ENCODE measurements at regions not wholly inside any gene's neighbourhood (a gene's known extent, or its start where the extent isn't known, plus 50 kb on each side); places are given as distances from the start of the nearest gene placed in this dataset.

GRCh38 chr1:80218112-80218511, 1211.6 kb upstream of the ADGRL4 start:
- no peak for DNase-seq
- 19% methylated on average over 2 of the region's 2 CpGs for WGBS (ENCODE audit: insufficient coverage, low coverage, low lambda C conversion rate, missing lambda C conversion rate)
- H3K36me3 ChIP-seq: no peaks in the 10 kb centered on the region
- ATAC-seq: peak; percentile 93 to 95 (median 94)
- intact Hi-C loops (cut with DNase I): no loop called here
- no peak overlapping the region for H3K27ac ChIP-seq
- TF ChIP-seq CTCF (IDR thresholded peaks at IDR 0.05) (peak; percentile 59 to 70 (median 66)), POLR2A (IDR thresholded peaks at IDR 0.05) (no peak)
- H3K9me3 ChIP-seq: no peaks in the 10 kb centered on the region
- no peaks in the 10 kb centered on the region for H3K27me3 ChIP-seq
- peaks cover 0 to 5% (median 2%) of the 10 kb centered on the region in 4 donors for H3K4me1 ChIP-seq
- no peak overlapping the region for H3K4me3 ChIP-seq

- WGBS (ENCODE audit: insufficient coverage, low coverage, low lambda C conversion rate, missing lambda C conversion rate): 8% methylated on average over 4 of the region's 4 CpGs
- DNase-seq (peak in 1 of 3 donors; percentile 47), ATAC-seq (peak; percentile 93 to 97 (median 94))
- no peaks in the 10 kb centered on the region for H3K27me3 ChIP-seq
- H3K27ac ChIP-seq: no peak overlapping the region
- peaks cover 0 to 5% (median 2%) of the 10 kb centered on the region in 4 donors for H3K4me1 ChIP-seq
- no peaks in the 10 kb centered on the region for H3K9me3 ChIP-seq
- H3K4me3 ChIP-seq: no peak overlapping the region
- intact Hi-C loops (cut with DNase I): no loop called here
- H3K36me3 ChIP-seq: no peaks in the 10 kb centered on the region
- peak; percentile 62 to 69 (median 66) for TF ChIP-seq CTCF (IDR thresholded peaks at IDR 0.05)
- no peak for TF ChIP-seq POLR2A (IDR thresholded peaks at IDR 0.05)
Measured at GRCh38 chr1:80217377-80217986, 1211.0 kb upstream of the ADGRL4 start.

DNA sequence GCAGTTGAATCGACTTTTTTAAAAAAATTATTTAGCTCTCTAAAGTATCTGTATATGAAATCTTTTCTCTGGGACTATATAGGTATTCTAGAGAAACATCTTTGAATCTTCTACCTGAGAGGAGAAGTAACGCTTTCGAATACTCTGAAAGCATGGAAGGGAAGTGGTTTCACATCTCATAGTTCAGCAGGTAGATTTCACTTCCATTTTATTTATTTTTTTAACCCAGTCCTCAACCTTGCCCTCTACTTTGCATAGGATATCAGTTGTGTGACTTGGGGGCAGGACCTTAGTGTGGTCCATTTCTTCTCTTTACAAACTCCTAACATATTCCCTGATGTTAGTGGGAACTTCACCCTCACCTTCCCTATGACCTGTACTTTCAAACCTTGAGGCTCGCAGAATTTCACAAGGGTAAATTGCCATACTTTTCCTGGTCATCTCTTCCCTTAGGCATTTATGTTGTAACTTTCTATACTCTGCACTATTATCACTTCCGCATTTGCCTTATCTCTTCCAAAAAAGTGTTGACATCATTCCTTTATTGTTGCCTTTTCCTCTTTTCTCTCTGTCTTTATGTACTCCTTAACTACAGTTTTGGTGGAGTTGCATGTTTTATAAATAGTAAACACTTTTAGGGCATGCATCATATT, 1208.5 kb upstream of the ADGRL4 start:
- ATAC-seq (no peak), DNase-seq (no peak)
- TF ChIP-seq CTCF (IDR thresholded peaks at IDR 0.05): no peak
- no peak for TF ChIP-seq POLR2A (IDR thresholded peaks at IDR 0.05)
- intact Hi-C loops (cut with DNase I): no loop called here
- Histone ChIP-seq H3K4me3 (no peak overlapping the region), H3K27me3 (no peaks in the 10 kb centered on the region), H3K27ac (no peak overlapping the region), H3K36me3 (no peaks in the 10 kb centered on the region), H3K9me3 (no peaks in the 10 kb centered on the region), H3K4me1 (peaks cover 0 to 5% (median 2%) of the 10 kb centered on the region in 4 donors)
- 74% methylated on average over 5 of the region's 5 CpGs for WGBS (ENCODE audit: insufficient coverage, low coverage, low lambda C conversion rate, missing lambda C conversion rate)

DNA sequence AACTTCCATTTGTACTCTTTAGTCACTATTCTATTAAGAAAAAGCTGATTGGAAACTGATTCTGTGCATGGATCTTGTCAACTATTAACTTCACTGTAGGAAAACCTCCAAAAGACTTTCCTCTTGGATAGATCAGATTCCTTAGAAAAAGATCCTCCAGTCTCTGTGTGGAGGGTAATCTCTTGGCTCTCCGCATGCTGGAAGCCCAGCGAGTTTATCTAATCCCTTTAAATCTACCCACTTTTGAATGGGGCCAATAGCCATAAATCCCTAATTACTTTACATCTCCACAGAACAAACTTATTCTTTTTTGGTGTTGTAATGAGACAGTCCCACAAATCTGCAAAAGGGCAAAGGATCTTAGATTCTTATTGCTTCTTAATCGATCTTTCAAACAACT, 1206.4 kb upstream of the ADGRL4 start:
- Histone ChIP-seq H3K9me3 (no peaks in the 10 kb centered on the region), H3K27me3 (no peaks in the 10 kb centered on the region), H3K36me3 (no peaks in the 10 kb centered on the region), H3K4me1 (peaks cover 0 to 4% (median 2%) of the 10 kb centered on the region in 4 donors), H3K27ac (no peak overlapping the region), H3K4me3 (no peak overlapping the region)
- intact Hi-C loops (cut with DNase I): no loop called here
- DNase-seq: no peak
- TF ChIP-seq POLR2A (IDR thresholded peaks at IDR 0.05) (no peak), CTCF (IDR thresholded peaks at IDR 0.05) (no peak)
- 79% methylated on average over 3 of the region's 3 CpGs for WGBS (ENCODE audit: insufficient coverage, low coverage, low lambda C conversion rate, missing lambda C conversion rate)
- no peak for ATAC-seq

Measured in right lobe of liver (tissue), 6 donors.